ENCODE measurements at regions not wholly inside any gene's neighbourhood (a gene's known extent, or its start where the extent isn't known, plus 50 kb on each side); places are given as distances from the start of the nearest gene placed in this dataset.

GRCh38 chr1:60343736-60344135, 270.2 kb upstream of the C1orf87 start:
- dilution Hi-C loops (cut with MboI; ENCODE audit: extremely low pct_ligation_motif_present, low sequenced_read_pairs) = no loop called here
- FAIRE-seq = no peak

GRCh38 chr1:60342569-60342968, 269.0 kb upstream of the C1orf87 start:
- Histone ChIP-seq H3K79me2 (ENCODE audit: control insufficient read depth, insufficient read depth, low read length) (no peaks in the 10 kb centered on the region), H3K4me3 (ENCODE audit: control insufficient read depth in 2 of 3, extremely low read depth in 1 of 3, insufficient read depth in 2 of 3, low read depth in 1 of 3, low read length in 3 of 3) (no peak overlapping the region), H3K9me1 (ENCODE audit: control insufficient read depth, extremely low read depth, insufficient read depth, low read length) (no peaks in the 10 kb centered on the region), H3K27ac (ENCODE audit: control insufficient read depth, insufficient read depth, low read length) (no peak overlapping the region), H3K4me1 (ENCODE audit: control insufficient read depth, extremely low read depth, insufficient read depth, low read length) (no peaks in the 10 kb centered on the region), H3K27me3 (ENCODE audit: control insufficient read depth, extremely low read depth, insufficient read depth, low read length) (no peaks in the 10 kb centered on the region), H2AFZ (ENCODE audit: control insufficient read depth, low read length) (no peak overlapping the region), H3K9me3 (ENCODE audit: control insufficient read depth, low read depth, low read length) (no peaks in the 10 kb centered on the region), H3K36me3 (ENCODE audit: control insufficient read depth in 2 of 2, extremely low read depth in 1 of 2, insufficient read depth in 2 of 2, low read length in 2 of 2) (no peaks in the 10 kb centered on the region), H4K20me1 (ENCODE audit: control insufficient read depth, extremely low read depth, insufficient read depth, low read length) (no peaks in the 10 kb centered on the region), H3K9ac (ENCODE audit: control insufficient read depth, extremely low read depth, insufficient read depth, low read length) (no peak overlapping the region), H3K4me2 (ENCODE audit: control insufficient read depth, extremely low read depth, insufficient read depth, low read depth, low read length) (no peak overlapping the region)
- DNase-seq (ENCODE audit: low read depth, low spot score) (no peak), FAIRE-seq (no peak)
- dilution Hi-C loops (cut with MboI; ENCODE audit: extremely low pct_ligation_motif_present, low sequenced_read_pairs) = no loop called here
- TF ChIP-seq CTCF (optimal IDR thresholded peaks at IDR 0.05 in 1 of 3, IDR thresholded peaks at IDR 0.05 in 1 of 3, conservative IDR thresholded peaks at IDR 0.05 in 1 of 3; ENCODE audit: extremely low read depth in 1 of 3, insufficient read depth in 2 of 3, low read length in 3 of 3) (no peak), EZH2 (IDR thresholded peaks at IDR 0.05; ENCODE audit: low read length) (no peak)

More at GRCh38 chr1:60343736-60344135, 270.2 kb upstream of the C1orf87 start:
- H3K9me3 ChIP-seq (ENCODE audit: control insufficient read depth, low read depth, low read length) = no peaks in the 10 kb centered on the region
- no peak overlapping the region for H3K4me2 ChIP-seq (ENCODE audit: control insufficient read depth, extremely low read depth, insufficient read depth, low read depth, low read length)
- no peak overlapping the region for H3K27ac ChIP-seq (ENCODE audit: control insufficient read depth, insufficient read depth, low read length)
- no peaks in the 10 kb centered on the region for H3K36me3 ChIP-seq (ENCODE audit: control insufficient read depth in 2 of 2, extremely low read depth in 1 of 2, insufficient read depth in 2 of 2, low read length in 2 of 2)
- H3K4me3 ChIP-seq (ENCODE audit: control insufficient read depth in 2 of 3, extremely low read depth in 1 of 3, insufficient read depth in 2 of 3, low read depth in 1 of 3, low read length in 3 of 3) = no peak overlapping the region
- no peak for DNase-seq (ENCODE audit: low read depth, low spot score)
- no peaks in the 10 kb centered on the region for H3K27me3 ChIP-seq (ENCODE audit: control insufficient read depth, extremely low read depth, insufficient read depth, low read length)
- no peak overlapping the region for H3K9ac ChIP-seq (ENCODE audit: control insufficient read depth, extremely low read depth, insufficient read depth, low read length)
- H3K9me1 ChIP-seq (ENCODE audit: control insufficient read depth, extremely low read depth, insufficient read depth, low read length) = no peaks in the 10 kb centered on the region
- H3K79me2 ChIP-seq (ENCODE audit: control insufficient read depth, insufficient read depth, low read length) = no peaks in the 10 kb centered on the region
- H3K4me1 ChIP-seq (ENCODE audit: control insufficient read depth, extremely low read depth, insufficient read depth, low read length) = no peaks in the 10 kb centered on the region
- no peaks in the 10 kb centered on the region for H4K20me1 ChIP-seq (ENCODE audit: control insufficient read depth, extremely low read depth, insufficient read depth, low read length)
- TF ChIP-seq CTCF (optimal IDR thresholded peaks at IDR 0.05 in 1 of 3, IDR thresholded peaks at IDR 0.05 in 1 of 3, conservative IDR thresholded peaks at IDR 0.05 in 1 of 3; ENCODE audit: extremely low read depth in 1 of 3, insufficient read depth in 2 of 3, low read length in 3 of 3) = no peak
- no peak for TF ChIP-seq EZH2 (IDR thresholded peaks at IDR 0.05; ENCODE audit: low read length)
- no peak overlapping the region for H2AFZ ChIP-seq (ENCODE audit: control insufficient read depth, low read length)

Measured in keratinocyte (primary cell).